K562 (cell line): ENCODE measurements at regions not wholly inside any gene's neighbourhood (a gene's known extent, or its start where the extent isn't known, plus 50 kb on each side); places are given as distances from the start of the nearest gene placed in this dataset.
"Not testable (repeated sequence)": the region's sequence is repeated elsewhere in the genome, so short reads cannot be mapped to it uniquely, and the experiment has no call there.

Experiments used
- ATAC-seq: fragments of 200-7000 bp; cut with Tn5 transposase; 3 replicates; pipeline ENCODE4 v1.9.1; 2020; ENCODE audit warnings: moderate library complexity
- BruUV-seq: library from RNA; stranded (reverse); fragments of 400-500 nt; replicated peaks from 2 replicates; lab custom pipeline; 2021; lab: Mats Ljungman, UMichigan
- CTCF ChIA-PET: fragments of 300-600 bp; formaldehyde crosslinking; extraction: SDS; loops from one replicate; lab custom pipeline; 2021; ENCODE audit warnings: low intra/inter-chr PET ratio; lab: Yijun Ruan, JAX
- POLR2A ChIA-PET: fragments of 300-600, 350-650 bp; sonication (Branson Sonifier 250); formaldehyde crosslinking; extraction: SDS; loops from one replicate; lab custom pipeline; 2021; ENCODE audit warnings: antibody characterized with exemption, inconsistent platforms; lab: Yijun Ruan, JAX
- DNase-seq, 4 experiments: peaks; one replicate each; pipeline versions ENCODE4 v3.0.0 to v3.0.0-alpha.2; 2011 to 2018; ENCODE audit warnings: low spot score in 3 of 4, mixed read lengths in 3 of 4; ENCODE audit errors: extremely low read depth in 1 of 4
- FAIRE-seq: peaks from 2 replicates; lab custom pipeline; 2011; peaks lifted over from hg19 to GRCh38; lab: Jason Lieb, UNC
- H2AFZ ChIP-seq: 2 replicates; pipeline ENCODE4 v1.6.0; 2011; ENCODE audit warnings: low read depth, low read length, control low read depth, inconsistent platforms
- H3K27ac ChIP-seq: fragments of 200-600 bp; 3 replicates; pipeline ENCODE4 v1.8.0; 2011; ENCODE audit warnings: low read depth, mild to moderate bottlenecking, control low read depth, inconsistent platforms, low read length, moderate library complexity, mixed read lengths; ENCODE audit errors: extremely low read depth
- H3K27me3 ChIP-seq, 2 experiments: fragments of 300-600 bp in 1 of 2; 2 replicates in 1 of 2; 3 replicates in 1 of 2; pipeline versions ENCODE4 v1.6.0 to v1.8.0; 2011; ENCODE audit warnings: inconsistent platforms in 2 of 2, low read length in 2 of 2, mild to moderate bottlenecking in 1 of 2, mixed read lengths in 1 of 2, moderate library complexity in 1 of 2; ENCODE audit not compliant: control insufficient read depth in 2 of 2, insufficient read depth in 2 of 2
- H3K36me3 ChIP-seq: fragments of 300-600 bp; 3 replicates; pipeline ENCODE4 v1.8.0; 2011; ENCODE audit warnings: mild to moderate bottlenecking, low read length, inconsistent platforms; ENCODE audit not compliant: control insufficient read depth, insufficient read depth
- H3K4me1 ChIP-seq, 2 experiments: fragments of 200-600 bp in 1 of 2; replicated peaks in 1 of 2; 2 replicates in 1 of 2; 3 replicates in 1 of 2; pipeline versions ENCODE4 v1.5.1 to v1.8.0; 2011; ENCODE audit warnings: inconsistent platforms in 2 of 2, low read length in 2 of 2, mild to moderate bottlenecking in 1 of 2, mixed read lengths in 1 of 2, moderate library complexity in 1 of 2; ENCODE audit not compliant: control insufficient read depth in 2 of 2, insufficient read depth in 2 of 2
- H3K4me2 ChIP-seq: 2 replicates; pipeline ENCODE4 v1.6.1; 2011; ENCODE audit warnings: low read length, control low read depth, inconsistent platforms, mixed read lengths; ENCODE audit not compliant: insufficient read depth
- H3K4me3 ChIP-seq: fragments of 200-600 bp; sonication (generic), shearing (Covaris generic); 2 replicates; pipeline ENCODE4 v1.5.1; 2016; ENCODE audit warnings: control low read depth, inconsistent platforms
- H3K79me2 ChIP-seq: fragments of 200-600 bp; 3 replicates; pipeline ENCODE4 v1.8.0; 2011; ENCODE audit warnings: low read length, inconsistent platforms; ENCODE audit not compliant: control insufficient read depth, insufficient read depth
- H3K9ac ChIP-seq, 2 experiments: 2 replicates each; pipeline versions ENCODE4 v1.6.0 to v1.6.1; 2011; ENCODE audit warnings: low read depth in 2 of 2, low read length in 2 of 2, control low read depth in 1 of 2, inconsistent platforms in 1 of 2, mild to moderate bottlenecking in 1 of 2, mixed read lengths in 1 of 2; ENCODE audit not compliant: insufficient read depth in 1 of 2
- H3K9me1 ChIP-seq: one replicate; pipeline ENCODE4 v1.6.0; 2011; ENCODE audit warnings: inconsistent platforms, mild to moderate bottlenecking, low read length, moderate library complexity; ENCODE audit not compliant: control insufficient read depth, insufficient read depth
- H3K9me3 ChIP-seq: replicated peaks from 2 replicates; pipeline ENCODE4 v1.5.1; 2011; ENCODE audit warnings: low read depth, low read length, inconsistent platforms; ENCODE audit not compliant: control insufficient read depth, insufficient read depth
- H4K20me1 ChIP-seq: replicated peaks from 2 replicates; pipeline ENCODE4 v1.6.1; 2011; ENCODE audit warnings: low read length, inconsistent platforms, mixed read lengths; ENCODE audit not compliant: control insufficient read depth, insufficient read depth
- MCM7 ChIP-seq, 2 experiments: fragments of 450-650 bp; IDR thresholded peaks; 2 replicates each; pipeline ENCODE4 v1.6.1; 2016 to 2018
- PTBP1 ChIP-seq: fragments of 200-400 bp; formaldehyde crosslinking; IDR thresholded peaks from 2 replicates; pipeline ENCODE4 v1.6.1; 2017; ENCODE audit warnings: low read depth, low read length
- ZBTB8A ChIP-seq: fragments of 450-650 bp; IDR thresholded peaks from 2 replicates; pipeline ENCODE4 v1.6.1; 2018; ENCODE audit warnings: mild to moderate bottlenecking, moderate library complexity; ENCODE audit not compliant: partially characterized antibody
- WGBS: fragments of 100-300 bp; shearing (Covaris generic); methylation state at CpG from one replicate; pipeline ENCODE4 v1.1.6; 2016; ENCODE audit warnings: low coverage, mixed read lengths; ENCODE audit not compliant: insufficient coverage; ENCODE audit errors: missing lambda C conversion rate; 5-methylcytosine and 5-hydroxymethylcytosine counted together
- in situ Hi-C: fragments of 300-500 bp; cut with MboI; formaldehyde crosslinking; loops from 4 replicates; pipeline ENCODE4 v1.15.0; 2018; ENCODE audit warnings: inconsistent platforms, mixed read lengths
- intact Hi-C: fragments of 100-400 bp; cut with micrococcal nuclease; formaldehyde crosslinking; loops from 2 replicates; pipeline ENCODE4 v1.14.2; 2022

DNA sequence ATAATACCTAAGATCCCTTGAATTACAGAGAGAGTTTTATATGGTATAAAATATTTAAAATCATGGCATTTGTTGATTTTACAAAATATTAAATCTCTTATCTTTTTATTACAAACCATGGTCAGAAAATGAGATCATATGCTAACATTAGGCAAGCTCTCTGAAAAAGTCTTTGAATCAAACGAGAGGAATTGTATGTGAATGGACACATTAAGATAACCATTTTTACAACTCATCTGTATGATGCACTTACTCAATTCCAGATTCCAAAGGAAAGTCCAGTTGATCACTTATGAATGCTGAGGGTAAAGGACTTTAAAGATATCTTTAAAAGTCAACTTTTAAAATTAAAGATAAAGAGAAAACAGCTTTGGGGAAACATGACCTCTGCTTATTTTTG, 83.5 kb upstream of the LUZP2 start:
- WGBS, result 0% methylated on average over 1 of the region's 1 CpG
- no peak for DNase-seq
- H3K9me1 ChIP-seq, result no peaks in the 10 kb centered on the region
- ChIA-PET CTCF (no interaction called here), POLR2A (no interaction called here)
- H3K4me1 ChIP-seq, result no peaks in the 10 kb centered on the region
- no TSS peak for BruUV-seq
- in situ Hi-C loops (no loop called here), intact Hi-C loops (no loop called here)
- no peak overlapping the region for H3K4me2 ChIP-seq
- H2AFZ ChIP-seq, result no peak overlapping the region
- no peaks in the 10 kb centered on the region for H3K36me3 ChIP-seq
- no peak for FAIRE-seq
- no peak overlapping the region for H3K9ac ChIP-seq
- no peaks in the 10 kb centered on the region for H3K9me3 ChIP-seq
- no peaks in the 10 kb centered on the region for H4K20me1 ChIP-seq
- no peaks in the 10 kb centered on the region for H3K27me3 ChIP-seq
- H3K27ac ChIP-seq, result no peak overlapping the region
- no peak for TF ChIP-seq ZBTB8A
- no peak for TF ChIP-seq MCM7 (IDR thresholded peaks at IDR 0.05)
- TF ChIP-seq PTBP1, result no peak
- no peak overlapping the region for H3K4me3 ChIP-seq
- no peaks in the 10 kb centered on the region for H3K79me2 ChIP-seq
- ATAC-seq, result no peak

DNA sequence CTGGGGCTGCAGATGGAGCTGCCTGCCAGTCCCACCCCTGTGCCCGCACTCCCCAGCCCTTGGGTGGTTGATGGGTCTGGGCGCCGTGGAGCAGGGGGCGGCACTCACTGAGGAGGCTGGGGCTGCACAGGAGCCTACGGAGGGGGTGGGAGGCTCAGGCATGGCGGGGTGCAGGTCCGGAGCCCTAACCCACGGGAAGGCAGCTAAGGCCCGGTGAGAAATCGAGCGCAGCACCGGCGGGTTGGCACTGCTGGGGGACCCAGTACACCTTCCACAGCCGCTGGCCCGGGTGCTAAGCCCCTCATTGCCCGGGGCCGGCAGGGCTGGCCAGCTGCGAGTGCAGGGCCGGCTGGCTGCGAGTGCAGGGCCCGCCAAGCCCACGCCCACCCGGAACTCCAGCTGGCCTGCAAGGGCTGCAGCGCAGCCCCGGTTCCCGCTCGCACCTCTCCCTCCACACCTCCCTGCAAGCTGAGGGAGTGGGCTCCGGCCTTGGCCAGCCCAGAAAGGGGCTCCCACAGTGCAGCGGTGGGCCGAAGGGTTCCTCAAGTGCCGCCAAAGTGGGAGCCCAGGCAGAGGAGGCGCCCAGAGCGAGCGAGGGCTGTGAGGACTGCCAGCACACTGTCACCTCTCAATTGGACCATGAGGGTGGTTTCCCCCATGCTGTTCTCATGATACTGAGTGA, 80.8 kb upstream of the LUZP2 start:
- in situ Hi-C loops, FAIRE-seq: not testable (repeated sequence)

More for the DNA sequence above, 80.8 kb upstream of the LUZP2 start:
- H3K79me2 ChIP-seq, CTCF ChIA-PET, intact Hi-C loops, DNase-seq, ATAC-seq, H3K9me3 ChIP-seq, H3K27me3 ChIP-seq, H3K27ac ChIP-seq, POLR2A ChIA-PET, H3K9me1 ChIP-seq, H4K20me1 ChIP-seq, H2AFZ ChIP-seq, H3K4me2 ChIP-seq, H3K4me1 ChIP-seq, H3K4me3 ChIP-seq, H3K9ac ChIP-seq, BruUV-seq, H3K36me3 ChIP-seq: not testable (repeated sequence)
- WGBS, result 0% methylated on average over 18 of the region's 34 CpGs
